ENCODE measurements at regions not wholly inside any gene's neighbourhood (a gene's known extent, or its start where the extent isn't known, plus 50 kb on each side); places are given as distances from the start of the nearest gene placed in this dataset.

- TF ChIP-seq CTCF (conservative IDR thresholded peaks at IDR 0.05 in 1 of 2, IDR thresholded peaks at IDR 0.05 in 1 of 2; ENCODE audit: extremely low read depth in 1 of 2, insufficient read depth in 1 of 2, low read depth in 1 of 2, low read length in 2 of 2), result no peak
- no peak for TF ChIP-seq EZH2 (IDR thresholded peaks at IDR 0.05; ENCODE audit: borderline replicate concordance, low read length)
Observed at GRCh38 chr10:28054228-28054860, 55.5 kb upstream of the ODAD2 start.
